GM18907 (cell line): ENCODE measurements at regions not wholly inside any gene's neighbourhood (a gene's known extent, or its start where the extent isn't known, plus 50 kb on each side); places are given as distances from the start of the nearest gene placed in this dataset.
A peak's percentile ranks its signal among the peaks of the same experiment; 100 is the strongest.
"Not testable (repeated sequence)": the region's sequence is repeated elsewhere in the genome, so short reads cannot be mapped to it uniquely, and the experiment has no call there.

ENCODE experiments used
- ATAC-seq: cut with Tn5 transposase; IDR thresholded peaks from one replicate; pipeline ENCODE4 v1.9.1; 2021; ENCODE audit warnings: mild to moderate bottlenecking, moderate library complexity; ENCODE audit not compliant: unreplicated experiment

DNA sequence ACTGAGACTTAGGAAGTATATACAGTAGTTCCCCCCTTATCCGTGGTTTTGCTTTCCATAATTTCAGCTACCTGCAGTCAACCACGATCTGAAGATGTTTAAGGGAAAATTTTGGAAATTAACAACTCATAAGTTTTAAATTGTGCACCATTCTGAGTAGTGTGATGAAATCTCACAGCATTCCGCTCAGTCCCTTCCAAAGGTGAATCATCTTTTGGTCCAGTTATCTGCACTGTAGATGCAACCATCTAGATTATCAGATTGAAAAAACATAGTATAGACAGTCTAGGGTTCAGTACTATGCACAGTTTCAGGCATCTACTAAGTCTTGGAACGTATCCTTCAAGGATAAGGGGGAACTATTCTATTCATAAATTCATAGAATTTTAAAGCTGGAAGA, 109.0 kb downstream of the ANXA3 start:
- ATAC-seq, result no peak

DNA sequence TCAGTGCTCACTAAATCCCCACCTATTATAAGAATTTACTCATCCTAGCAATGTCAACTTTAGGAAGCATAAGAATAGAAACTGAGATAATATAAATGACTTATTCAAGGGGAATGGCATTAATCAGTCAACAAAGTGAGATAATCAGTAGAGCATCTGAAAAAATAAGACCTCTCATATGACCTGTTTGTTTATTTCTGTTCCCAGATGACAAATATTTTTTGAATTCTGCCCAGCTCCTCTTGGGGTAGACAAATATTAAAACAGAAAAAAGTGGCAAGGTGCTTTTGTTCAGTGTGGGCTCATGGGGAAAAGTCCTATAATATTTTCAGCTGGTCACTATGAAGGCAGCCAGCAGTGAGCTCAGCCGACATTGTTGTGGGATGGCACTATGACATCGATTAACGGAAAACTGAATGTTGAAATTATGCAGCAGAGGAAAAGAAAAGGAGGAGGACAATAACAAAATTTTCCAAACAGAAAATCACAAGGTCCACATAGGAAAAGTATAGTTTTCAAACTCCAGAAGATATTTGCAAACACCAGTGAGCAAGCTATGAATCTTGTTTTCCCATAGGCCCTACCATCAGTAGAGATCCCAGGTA, 109.6 kb downstream of the ANXA3 start:
- ATAC-seq, result no peak

DNA sequence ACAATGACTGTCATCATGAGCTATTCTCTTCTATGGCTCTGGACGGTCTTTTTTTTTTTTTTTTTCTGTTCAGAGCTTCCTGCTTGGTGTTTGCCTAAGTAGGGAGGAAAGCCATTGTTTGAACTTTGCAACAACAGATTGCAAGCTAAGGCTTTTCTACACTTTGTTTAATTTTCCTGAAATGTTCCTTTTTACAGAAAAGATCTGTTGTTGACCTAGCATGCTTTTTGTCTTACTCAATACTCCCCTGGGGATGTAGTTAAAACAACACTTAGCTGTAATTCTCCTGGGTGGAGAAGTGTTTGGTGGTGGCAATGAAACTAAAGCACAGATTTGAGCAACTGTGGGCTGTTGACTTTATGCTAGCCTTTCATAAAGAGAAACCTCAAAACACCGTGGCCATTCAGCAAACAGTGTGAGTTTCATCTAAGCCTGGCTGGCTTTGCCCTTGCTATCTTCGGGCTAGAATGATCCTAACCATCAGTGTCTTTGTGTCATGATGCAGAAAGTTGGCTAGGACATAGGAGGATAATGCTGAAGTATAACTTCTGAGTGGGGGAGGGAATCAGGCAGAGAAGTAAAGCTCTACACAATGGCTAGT, 110.5 kb downstream of the ANXA3 start:
- peak; percentile 92 for ATAC-seq

DNA sequence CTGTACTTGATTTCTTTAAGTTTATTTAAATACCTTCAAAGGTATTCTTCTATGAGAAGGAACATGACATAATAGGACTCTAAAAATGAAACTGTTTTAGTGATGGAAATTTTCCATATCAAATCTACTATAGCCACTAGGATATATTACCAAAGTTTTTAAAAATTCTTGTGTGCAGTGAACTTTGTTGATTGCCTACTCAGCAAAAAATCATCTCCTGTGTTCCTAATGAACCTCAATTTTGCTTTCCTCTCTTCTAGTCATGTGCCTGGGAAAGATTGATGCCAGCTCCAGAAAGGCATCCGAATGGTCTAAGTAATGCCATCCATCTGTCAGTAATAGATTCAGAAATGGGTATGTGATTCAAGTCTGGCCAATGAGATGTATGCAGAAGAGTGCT, 111.1 kb downstream of the ANXA3 start:
- no peak for ATAC-seq

DNA sequence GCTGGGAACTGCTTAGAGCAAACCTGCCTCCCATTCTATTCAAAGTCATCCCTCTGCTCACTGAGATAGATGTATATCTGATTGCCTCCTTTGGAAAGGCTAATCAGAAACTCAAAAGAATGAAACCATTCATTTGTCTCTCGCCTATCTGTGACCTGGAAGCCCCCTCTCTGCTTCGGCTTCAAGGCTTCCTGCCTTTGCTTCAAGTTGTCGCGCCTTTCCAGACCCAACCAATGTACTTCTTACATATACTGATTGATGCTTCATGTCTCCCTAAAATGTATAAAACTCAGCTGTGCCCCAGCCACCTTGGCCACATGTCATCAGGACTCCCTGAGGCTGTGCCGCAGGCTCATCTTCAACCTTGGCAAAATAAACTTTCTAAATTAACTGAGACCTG, 111.9 kb upstream of the BMP2K start:
- ATAC-seq, result not testable (repeated sequence)

DNA sequence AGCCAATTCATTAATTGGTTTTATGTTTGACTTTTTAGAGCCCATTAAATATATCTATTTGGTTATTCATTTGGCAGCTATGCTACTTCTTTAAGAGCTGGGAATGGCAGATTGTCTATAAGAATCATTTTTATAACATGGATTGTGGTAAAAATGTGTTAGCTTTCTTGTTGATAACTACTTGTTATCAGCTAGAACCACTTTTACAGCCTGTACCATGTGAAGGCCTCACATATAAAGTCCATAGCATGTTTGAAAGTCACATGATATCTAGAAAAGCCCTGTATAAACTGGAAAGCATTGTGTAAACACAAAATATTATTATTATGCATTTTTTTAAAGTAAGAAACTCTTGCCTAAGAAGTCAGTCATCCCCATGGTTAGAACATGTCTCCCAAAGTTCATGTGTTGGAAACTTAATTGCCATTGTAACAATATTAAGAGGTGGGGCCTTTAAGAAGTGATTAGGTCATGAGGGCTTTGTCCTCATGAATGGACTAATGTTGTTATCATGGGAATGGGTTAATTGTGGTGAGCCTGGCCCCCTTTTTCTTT, 110.9 kb upstream of the BMP2K start:
- no peak for ATAC-seq

DNA sequence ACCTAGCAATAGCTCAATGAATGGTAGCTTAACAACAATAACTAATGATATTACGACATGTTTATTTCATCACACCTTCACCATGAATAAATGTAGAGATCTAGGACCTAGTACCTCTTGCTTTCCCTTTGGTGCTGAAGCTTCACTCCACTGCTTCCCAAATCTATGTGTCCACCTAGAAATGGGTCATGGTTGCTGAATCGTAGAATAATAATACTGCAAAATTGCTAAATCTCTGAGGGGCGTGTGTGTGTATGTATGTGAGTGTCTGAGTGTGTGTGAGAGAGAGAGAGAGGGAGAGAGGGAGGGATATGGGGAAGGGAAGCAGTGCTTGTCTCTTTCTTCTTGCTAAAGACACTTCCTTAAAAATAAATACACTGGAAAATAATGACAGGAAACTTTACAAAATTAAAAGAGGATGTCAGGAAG, 109.3 kb upstream of the BMP2K start:
- no peak for ATAC-seq

DNA sequence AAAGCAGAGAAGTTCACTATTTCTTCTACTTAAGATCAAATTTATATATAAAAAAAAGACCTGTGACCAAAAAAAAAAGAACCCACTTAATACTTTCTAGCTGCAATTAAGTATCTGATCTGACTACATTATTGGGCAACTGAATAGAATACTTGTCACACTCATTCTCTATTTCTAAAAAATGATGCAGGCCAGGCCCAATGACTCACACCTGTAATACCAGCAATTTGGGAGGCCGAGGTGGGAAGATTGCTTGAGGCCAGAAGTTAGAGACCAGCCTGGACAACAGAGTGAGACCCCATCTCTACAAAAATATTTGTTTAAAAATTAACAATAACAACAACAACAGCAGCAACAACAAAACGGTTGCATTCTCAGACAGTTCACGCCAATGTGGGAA, 108.8 kb upstream of the BMP2K start:
- ATAC-seq, result peak; percentile 22

DNA sequence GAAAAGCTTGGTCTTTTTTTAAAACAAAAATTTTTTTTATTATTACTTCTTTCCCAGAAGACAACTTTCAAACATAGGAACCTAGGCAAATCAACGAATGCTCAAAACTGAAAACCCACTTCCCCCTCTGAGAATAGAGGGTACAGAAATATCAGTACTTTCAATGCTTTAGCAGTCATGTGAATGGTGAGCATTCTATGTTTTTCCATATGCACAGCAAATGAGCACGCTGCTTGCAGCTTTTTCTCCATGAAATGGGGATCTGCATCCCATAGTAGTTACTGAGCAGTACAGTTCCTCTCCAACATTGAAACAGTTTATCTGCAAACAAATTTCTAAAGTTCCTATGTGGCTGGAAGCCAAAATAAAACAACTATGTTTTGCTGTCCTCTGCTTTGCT, 108.4 kb upstream of the BMP2K start:
- ATAC-seq, result peak; percentile 77

DNA sequence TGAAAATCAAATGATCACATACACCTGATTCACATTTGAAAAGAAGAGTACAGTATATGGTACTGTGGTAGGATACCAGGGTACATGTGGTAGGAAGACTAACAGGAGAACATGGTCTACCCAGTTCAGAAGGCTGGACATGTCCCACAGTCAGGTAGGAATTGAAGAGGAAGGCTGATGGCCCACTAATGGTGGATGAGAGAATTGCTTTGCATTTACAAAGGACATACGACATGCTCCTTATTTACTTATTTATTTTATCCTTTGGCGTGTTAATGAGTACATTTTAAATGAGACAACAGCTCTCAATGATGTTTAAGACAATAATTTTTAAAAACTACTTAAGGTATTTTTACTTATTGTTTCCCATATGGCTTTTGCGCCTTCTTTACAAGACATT, 106.7 kb upstream of the BMP2K start:
- no peak for ATAC-seq

DNA sequence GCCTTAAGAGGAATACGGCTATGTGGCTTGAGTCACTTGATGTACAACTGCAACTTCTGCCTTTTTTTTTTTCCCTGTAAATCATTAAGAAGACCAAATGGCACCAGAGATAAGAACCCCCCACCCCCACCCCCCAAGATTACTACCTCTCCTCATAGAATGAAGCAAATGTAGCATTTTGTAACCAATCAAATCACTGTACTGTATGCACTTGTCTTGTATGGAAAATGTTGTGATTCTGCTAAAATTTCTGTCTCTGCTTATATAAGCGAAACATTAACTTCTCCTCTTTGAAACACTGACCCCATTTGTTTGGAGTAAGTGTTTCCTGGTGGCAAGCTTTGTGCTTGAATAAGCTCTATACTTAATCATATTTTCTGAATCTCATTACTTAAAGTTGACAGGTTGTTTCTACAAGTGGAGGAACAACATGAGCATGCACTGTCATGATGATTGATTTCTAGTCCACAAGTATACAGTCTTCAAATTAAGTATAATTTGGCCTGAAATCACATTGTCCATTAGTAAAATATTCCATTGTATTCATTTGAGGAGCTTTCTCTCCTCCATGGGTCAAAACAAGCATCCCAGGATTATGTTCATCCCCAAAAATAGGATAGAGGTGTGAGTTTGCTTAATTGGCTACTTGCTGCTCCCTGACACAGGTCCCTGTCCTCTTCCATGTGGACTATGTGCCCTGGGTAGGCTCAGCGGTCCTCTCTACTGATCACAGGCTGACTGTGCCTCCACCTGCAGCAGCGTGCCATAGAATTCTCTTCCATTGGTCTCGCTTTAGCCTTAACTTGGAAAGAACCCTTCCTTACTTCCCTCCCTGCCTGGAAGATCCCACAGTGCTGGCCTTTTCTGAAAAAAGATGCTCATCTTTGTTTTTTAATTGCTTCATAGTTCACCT, 104.0 kb upstream of the BMP2K start:
- no peak for ATAC-seq

DNA sequence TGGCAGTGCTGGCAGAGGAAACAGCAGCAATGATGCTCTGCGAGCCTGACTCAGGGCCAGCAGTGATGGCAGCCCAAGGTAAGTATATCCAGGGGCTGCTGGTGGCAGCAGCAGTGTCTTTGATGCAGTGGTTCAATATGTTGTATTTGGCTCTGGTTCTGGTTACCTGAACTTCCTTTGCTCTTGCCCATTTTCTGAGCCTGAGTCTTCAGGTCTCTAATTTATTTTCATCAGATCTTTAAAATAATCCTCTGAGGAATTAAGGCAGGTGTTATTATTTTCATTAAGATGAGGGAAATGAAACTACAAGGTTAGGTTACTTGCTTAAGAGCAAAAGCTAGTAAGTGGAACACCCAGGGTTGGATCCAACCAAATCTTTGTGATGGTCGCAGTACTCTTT, 102.8 kb upstream of the BMP2K start:
- no peak for ATAC-seq

DNA sequence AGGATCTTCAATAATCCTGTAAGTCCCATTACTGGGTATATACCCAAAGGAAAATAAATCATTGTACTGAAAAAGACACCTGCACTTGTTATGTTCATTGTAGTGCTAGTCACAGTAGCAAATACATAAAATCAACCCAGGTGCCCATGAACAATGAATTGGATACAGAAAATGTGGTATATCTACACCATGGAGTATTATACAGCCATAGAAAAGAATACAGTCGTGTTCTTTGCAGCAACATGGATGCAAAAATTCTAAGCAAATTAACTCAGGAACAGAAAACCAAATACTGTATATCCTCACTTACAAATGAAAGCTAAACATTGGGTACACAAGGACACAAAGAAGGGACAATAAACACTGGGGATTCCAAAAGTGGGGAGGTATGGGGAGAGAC, 100.8 kb upstream of the BMP2K start:
- no peak for ATAC-seq

DNA sequence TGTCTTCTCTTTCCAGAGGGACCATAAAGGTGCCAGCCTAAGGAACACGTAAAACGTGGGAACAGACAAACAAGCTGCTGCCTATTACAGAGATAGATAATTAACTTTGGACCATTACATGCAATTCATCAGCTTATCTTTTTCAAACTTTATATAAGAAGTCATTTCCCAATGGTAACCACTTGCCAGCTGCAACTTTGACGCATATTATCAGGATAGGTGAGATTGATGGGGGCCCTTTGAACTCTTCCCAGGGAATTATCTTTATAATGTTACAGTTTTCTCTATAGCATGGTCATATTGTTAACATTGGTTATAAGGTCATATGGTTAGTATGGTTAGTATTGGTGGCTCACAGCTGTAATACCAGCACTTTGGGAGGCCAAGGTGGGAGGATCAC, 94.1 kb upstream of the BMP2K start:
- no peak for ATAC-seq

DNA sequence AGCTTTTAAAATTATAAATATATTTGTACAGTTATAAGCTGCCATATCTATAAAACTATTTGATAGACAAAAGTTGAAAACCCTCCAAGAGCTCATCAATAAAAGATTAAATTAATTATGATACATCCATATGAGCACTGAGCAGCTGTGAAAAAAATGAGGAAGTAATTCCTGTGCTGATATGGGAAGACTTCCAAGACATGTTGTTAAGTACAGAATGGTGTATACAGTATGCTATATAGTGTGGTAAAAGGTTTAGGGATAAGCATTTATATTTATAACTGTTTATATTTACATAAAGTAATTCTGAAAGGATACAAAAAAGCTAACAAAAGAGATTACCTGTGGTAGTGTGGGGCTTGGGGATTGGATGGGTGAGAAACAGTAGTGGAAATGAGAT, 92.8 kb upstream of the BMP2K start:
- no peak for ATAC-seq

DNA sequence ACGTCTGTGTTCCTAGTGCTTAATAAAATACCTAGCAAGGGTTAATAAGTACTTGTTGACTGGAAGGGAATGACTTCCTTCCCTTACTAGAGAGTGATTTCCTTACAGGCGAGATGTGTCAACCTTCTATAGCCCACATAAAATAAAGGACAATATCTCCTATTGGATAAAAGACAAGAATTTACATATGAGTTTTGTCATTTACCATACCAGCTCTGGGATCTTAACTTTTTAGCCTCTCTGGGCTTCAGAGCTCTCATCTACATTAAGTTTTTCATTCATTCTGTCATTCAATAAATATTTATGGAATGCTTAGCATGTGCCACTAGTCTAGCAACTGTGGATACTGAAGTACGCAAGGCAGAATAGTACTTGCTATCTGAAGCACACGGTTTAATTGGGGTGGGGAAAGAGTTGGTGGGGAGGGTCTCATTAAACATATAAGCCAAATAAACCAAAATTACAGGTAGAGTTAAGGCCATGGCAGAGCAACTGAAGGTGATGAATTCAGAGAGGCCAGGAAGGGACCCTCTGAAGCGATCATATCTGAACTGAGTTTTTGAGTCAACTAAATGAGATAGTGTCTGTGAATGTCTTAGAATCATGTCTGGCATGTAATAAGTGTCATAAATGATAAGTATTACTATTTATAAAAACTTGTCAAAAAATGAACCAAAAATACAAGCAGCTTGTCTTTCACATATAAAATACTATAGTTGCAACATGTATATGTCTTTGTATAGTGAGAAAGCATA, 91.6 kb upstream of the BMP2K start:
- ATAC-seq, result no peak

DNA sequence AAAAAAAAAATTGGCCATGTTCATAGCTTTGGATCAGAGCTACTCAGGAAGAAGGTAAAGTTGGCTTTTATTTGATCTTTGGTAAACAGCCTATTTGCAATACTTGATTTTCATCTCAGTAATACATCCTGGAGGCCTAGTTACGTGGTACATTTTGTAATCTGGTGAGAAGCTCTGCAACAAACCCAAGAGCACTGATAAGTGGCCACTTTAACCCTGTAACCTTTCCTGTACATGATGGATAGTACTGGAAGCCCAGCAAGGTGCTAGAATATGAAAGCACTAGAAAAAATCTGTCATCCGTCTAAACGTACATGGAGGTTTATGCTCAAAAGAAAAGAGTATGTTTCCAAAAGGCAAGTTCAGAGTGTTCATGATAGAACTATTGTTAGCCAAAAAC, 88.3 kb upstream of the BMP2K start:
- no peak for ATAC-seq

DNA sequence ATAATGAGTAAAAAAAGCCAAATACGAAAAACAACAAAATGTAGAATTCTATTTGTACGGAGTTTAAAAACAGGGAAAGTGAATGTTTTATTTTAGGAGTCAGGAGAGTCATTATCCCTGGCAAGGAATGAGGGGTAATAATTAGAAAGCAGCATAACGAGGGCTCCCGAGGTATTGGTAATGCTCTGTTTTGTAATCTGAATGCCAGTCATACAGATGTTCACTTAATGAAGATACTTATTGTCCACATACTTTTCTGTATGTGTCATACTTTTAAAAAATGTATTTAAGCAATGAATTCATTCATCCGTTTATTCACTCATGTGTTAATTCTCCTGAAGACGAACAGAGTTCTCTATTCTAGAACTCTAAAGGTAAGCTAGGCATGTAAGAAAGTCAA, 87.8 kb upstream of the BMP2K start:
- no peak for ATAC-seq

DNA sequence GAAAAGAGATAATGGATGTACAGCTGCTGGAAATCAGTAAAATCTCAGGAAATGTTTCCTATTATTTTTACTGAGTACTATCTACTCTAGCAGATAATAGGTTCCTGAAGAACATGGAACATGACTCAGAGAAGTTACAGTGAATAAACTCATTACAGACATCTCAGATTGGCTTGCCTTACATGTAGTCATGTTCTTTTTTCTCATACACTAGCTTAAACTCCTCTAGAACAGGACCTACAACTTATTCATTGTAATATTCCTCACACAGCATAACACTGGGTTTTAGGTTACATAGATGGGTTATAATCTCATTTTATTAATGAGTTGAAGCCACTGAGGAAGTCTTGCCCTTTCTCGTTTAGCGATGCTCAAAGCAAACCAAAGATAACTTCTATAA, 86.9 kb upstream of the BMP2K start:
- no peak for ATAC-seq

DNA sequence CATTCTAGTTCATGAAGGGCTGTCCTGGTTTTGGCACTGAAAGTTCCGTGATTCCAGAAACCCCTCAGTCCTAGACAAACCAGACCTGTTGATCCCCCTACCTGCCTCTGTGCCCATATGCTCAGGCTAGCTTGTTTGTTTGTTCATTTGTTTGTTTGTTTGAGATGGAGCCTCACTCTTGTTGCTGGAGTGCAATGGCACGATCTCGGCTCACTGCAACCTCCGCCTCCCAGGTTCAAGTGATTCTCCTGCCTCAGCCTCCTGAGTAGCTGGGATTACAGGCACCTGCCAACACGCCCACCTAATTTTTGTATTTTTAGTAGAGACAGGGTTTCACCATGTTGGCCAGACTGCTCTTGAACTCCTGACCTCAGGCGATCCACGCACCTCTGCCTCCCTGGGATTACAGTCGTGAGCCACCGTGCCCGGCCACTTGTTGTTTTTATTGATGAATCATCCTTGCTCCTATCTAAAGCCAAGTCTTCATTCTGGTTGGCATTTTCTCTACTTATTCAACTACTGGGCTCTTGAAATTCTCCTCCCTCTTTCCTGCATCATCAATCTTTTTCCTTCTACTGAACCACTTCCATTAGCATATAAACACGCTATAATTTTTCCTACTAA, 86.3 kb upstream of the BMP2K start:
- no peak for ATAC-seq

DNA sequence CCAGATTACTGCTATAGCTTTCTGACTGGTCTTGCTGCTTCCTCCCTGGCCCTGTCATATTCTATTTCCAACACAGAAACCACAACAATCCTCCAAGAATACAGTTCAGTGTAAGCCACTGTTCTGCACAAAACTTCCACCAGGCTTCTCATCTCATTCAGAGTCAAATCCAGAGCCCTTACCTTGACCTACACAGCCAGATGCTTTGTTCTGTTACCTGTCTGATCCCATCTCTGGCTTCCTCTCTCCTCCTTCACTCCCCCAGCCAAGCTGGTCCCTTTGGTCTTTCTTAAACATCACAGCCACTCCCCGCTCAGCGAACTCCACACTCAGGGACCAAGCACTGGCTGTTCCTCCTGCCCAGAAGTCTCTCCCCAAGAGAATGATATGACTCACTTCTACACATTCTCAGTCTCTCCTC, 84.8 kb upstream of the BMP2K start:
- ATAC-seq, result no peak
